NOMO-1 (cell line): ENCODE measurements at regions not wholly inside any gene's neighbourhood (a gene's known extent, or its start where the extent isn't known, plus 50 kb on each side); places are given as distances from the start of the nearest gene placed in this dataset.
A peak's percentile ranks its signal among the peaks of the same experiment; 100 is the strongest.

Experiments
- DNase-seq, 2 experiments: peaks; one replicate each; lab custom pipeline; 2025; ENCODE audit not compliant: unreplicated experiment in 2 of 2; lab: John Stamatoyannopoulos, UW

DNA sequence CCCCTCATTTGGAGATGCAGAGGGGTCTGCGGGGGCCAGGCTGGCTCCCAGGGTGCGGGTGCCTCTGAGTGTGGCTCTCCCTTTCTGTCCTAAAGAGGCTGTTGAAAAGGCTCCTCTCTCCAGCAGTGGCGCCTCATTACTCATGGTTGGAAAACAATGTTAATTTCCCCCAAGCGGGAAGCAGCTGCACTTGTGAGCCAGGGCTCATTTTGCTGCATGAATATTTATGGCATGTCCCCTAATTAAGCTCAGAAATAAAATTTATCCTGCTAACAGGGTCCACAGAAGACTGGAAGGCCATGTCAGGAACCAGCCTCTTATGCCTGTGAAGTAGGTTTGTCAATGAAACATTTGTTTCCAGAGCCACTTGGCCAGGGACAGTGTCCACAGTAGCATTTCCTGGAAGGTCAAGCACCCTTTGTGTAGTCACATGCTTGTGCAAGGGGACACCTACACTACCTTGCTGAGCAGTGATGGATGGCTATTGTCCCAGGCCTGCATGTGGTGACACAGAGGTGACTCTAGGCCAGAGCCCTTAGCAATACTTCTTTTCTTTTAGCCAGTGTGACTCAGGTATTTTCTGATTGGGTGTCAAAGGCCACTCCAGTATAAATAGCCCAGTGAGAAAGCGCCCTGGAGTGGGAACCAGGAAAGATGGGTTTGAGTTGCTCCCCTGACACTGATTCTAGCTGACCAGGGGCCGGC, 259.0 kb downstream of the FOXD2 start:
- no peak for DNase-seq

DNA sequence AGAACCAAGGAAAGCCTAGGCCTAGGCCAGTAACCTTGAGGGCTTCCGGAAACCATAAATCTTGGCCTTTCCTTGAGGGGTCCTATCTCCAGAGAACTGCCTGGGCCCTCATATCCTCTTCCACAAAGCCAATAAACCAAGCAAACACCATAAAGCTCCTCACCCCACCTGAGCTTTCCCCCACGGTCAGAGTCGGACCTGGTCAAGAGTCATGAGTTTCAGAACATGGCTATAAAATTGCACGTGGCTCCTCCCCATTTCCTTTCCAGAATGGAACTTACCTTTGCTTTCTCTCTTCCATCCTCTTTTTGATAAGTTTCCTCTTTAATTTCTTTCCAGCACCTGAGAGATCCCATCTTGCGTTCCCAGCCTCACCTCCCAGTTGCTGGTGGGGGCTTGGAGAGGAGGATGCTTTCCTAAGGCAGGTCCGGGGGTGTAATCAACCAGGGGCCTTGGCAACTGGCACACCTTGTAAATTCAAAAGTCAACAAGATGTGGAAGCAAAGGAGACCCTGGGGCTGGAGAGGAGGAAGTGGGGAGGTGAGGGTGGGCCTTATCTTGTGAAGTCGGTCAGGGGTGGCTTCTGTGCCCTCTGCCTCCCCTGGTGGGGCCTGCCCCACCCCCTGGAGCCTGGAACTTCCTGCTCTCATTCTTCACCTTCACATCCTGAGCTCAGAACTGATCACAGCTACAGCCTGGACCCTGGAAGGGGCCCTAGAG, 259.9 kb downstream of the FOXD2 start:
- DNase-seq: no peak

DNA sequence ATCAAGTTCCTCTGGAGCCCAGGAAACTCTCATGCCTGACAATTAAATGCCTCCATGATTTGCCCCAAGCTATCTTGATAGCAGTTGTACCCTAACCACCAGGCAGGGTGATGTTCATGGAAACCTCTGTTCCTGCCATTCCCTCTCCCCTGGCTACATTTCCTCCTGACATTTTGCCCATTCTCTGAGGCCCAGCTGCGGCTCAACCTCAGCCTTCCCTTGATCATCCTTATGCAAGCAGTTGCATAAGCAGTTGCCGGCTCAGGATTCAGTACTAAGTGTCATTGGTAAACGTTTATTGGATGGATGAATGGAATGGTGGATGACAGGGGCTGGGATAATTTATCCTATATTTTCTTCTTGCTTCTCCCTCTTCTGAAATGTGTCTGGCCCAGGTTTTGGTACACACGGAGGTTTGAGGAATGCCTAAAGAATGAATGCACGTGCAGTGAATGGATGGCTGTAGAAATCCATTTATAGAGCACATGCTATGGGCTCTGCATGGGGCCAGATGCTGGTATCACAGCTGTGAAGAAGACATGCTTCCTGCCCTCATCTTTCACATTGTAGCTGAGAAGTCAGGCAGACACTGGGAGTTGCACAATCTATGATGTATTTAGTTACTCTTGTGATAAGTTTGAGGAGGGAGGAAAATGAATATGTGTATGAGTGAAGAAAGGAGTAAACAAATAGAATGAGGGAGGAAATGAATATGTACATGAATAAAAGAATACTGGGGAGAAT, 261.8 kb downstream of the FOXD2 start:
- no peak for DNase-seq

- no peak for DNase-seq
Observed at GRCh38 chr1:47701283-47701682, 263.4 kb downstream of the FOXD2 start.

- DNase-seq: no peak
Observed at GRCh38 chr1:47701741-47702515, 264.1 kb downstream of the FOXD2 start.

GRCh38 chr1:47703156-47703825, 265.4 kb downstream of the FOXD2 start:
- DNase-seq: no peak

DNA sequence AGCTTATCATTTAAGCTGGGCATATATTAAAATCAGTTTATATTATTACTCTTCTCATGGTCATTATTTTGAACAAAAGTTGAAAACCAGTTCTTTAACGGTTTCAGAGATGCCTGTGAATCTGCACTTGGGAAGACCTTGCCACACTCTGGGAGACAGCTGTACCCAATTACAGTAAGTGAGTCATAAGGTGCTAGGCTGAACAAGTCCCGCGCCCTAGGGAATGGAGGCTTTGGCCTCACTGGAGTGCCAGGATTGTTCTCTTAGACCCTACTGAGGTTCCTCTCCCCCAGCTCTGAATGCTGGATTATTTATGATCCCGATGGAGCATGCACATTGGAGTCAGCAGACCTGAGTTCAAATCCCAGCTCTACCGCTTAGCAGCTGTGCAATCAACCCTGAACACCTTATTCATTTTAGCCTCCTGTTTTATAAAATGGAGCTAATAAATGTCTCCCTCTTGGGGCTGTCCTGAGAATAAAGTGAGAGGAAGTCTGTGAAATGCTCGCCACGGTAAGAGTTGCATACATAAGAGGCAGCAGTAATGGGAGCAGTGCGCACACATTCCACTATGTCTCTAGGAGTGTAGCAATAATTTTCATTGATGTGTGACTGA, 266.2 kb downstream of the FOXD2 start:
- DNase-seq: no peak

DNA sequence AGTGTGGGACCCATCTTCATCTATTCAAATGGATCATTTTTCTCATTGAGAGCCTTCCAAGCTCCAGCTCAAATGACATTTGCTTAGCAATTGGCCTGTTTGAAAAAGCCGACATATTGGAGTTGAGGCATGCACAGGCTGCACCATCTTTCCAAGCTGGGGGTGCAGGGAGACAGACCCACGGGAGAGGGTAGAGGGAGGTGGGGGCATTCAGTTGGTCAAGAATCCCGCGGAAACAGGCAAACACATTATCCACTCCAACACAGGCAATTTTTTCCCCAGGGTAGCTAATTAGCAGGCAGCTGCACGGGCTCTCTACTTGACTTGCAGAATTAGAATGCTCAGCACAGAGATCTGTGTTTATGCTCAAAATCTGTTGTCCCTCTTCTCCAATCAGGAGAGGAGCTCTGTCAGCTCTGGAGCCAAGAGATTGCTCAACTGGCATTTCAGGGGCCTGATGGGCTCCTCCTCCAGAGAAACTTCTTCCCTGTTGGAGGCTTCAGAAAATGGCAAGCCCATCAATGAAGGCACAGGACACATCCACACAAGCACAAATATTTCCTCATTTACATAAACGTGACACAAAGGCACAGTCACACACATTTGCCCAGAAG, 267.8 kb downstream of the FOXD2 start:
- no peak for DNase-seq

DNA sequence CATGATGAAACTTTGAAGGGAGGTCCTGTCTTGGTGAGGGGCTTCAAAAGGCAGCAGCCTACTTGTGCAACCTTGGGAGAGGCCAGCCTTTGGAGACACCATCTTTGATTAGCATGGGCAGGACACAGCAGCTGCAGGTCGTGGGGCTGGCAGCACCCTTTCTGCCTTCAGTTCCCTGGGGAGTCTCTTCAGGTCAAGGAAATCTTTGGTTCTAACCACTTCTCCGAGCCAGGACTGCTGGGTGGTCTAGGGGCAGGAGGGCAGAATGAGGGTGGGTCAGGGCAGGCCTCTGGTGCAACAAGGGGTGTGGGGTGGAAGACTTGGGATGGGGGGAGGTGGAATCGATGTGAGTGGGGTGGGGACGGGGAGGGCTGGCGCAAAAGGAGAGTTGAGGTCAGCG, 269.7 kb downstream of the FOXD2 start:
- DNase-seq: no peak

- no peak for DNase-seq
Observed at GRCh38 chr1:47708019-47708535, 270.2 kb downstream of the FOXD2 start.

- DNase-seq: no peak
Observed at GRCh38 chr1:47708658-47709018, 270.8 kb downstream of the FOXD2 start.

- no peak for DNase-seq
Observed at GRCh38 chr1:47709019-47709871, 271.4 kb downstream of the FOXD2 start.

DNA sequence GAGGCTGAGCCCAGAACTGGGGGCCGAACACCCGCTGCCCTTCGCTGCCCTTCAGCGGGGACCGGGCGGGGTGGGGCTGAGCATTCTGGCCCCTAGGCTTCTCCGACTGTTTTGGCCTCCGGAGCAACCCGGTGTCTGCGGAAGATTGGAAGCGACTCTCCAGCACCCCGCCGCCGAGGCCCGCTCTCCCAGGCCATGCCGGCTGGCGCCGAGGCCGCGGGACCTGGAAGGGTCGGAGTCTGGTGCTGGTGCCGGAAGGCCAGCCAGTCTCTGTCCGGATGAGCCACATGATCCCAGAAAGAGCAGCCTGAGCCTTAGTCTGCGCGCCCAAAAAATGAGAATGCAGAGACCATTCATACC, 272.0 kb downstream of the FOXD2 start:
- no peak for DNase-seq

DNA sequence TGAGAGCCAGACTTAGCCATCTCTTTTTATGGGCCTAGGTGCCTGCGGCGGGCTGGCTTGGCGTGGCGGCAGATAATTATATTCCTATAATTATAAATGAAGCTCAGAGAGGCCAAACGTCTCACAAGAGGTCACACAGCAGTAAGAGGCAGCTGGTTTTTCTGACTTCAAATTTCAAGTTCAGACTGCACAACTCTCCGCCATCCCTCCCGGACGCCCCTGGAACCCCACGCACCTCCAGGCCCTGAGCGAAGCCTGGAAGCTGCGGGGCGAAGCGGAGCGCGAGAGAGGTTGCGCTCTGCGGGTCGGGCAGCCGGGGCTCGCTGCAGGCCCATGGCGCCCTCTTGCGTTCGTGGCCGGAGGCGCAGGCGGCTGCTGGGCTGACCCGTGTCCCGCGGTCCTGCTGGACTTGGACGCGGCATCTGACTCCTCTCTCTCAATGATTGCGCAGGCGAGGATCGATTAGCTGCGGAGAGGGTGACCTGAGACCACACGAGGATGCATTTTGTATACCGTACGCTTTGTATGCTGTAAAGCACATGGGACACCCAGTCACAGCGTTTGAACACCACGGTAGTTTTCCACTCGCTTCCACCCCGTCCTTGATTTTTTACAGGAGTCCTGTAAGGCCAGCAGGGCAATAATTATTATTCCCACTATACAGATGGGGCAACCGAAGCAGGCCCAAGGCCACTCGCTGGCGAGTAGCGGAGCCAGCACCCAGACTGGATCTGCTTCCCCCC, 272.7 kb downstream of the FOXD2 start:
- peak; percentile 16 to 50 for DNase-seq
